ENCODE measurements at regions not wholly inside any gene's neighbourhood (a gene's known extent, or its start where the extent isn't known, plus 50 kb on each side); places are given as distances from the start of the nearest gene placed in this dataset.
"Not testable (repeated sequence)": the region's sequence is repeated elsewhere in the genome, so short reads cannot be mapped to it uniquely, and the experiment has no call there.

GRCh38 chr12:19764408-19764807 is 325.1 kb downstream of the AEBP2 start:
- POLR2A ChIA-PET (ENCODE audit: partially characterized antibody) = no interaction called here
- no peaks in the 10 kb centered on the region for H3K36me3 Mint-ChIP-seq
- no peak overlapping the region for H3K27ac Mint-ChIP-seq
- H3K27me3 Mint-ChIP-seq = peaks cover 0 to 3% of the 10 kb centered on the region in 2 donors
- CTCF ChIA-PET (ENCODE audit: partially characterized antibody) = no interaction called here
- H3K9me3 ChIP-seq (ENCODE audit: control insufficient read depth in 1 of 2, low read length in 2 of 2) = no peaks in the 10 kb centered on the region
- no peaks in the 10 kb centered on the region for H3K4me1 ChIP-seq (ENCODE audit: insufficient read depth, low read length)
- no peak overlapping the region for H3K27ac ChIP-seq (ENCODE audit: low read depth, low read length)
- no peak overlapping the region for H3K4me3 Mint-ChIP-seq
- H3K36me3 ChIP-seq (ENCODE audit: insufficient read depth, low read length) = no peaks in the 10 kb centered on the region
- H3K9me3 Mint-ChIP-seq = peaks cover 0 to 11% (median 0%) of the 10 kb centered on the region in 8 donors
- no peaks in the 10 kb centered on the region for H3K4me1 Mint-ChIP-seq
- DNase-seq = no peak
- H3K4me3 ChIP-seq (ENCODE audit: low read length in 2 of 2) = no peak overlapping the region
- intact Hi-C loops (cut with micrococcal nuclease) = no loop called here
- no peaks in the 10 kb centered on the region for H3K27me3 ChIP-seq (ENCODE audit: insufficient read depth, low read length)

- Histone ChIP-seq H3K27me3 (ENCODE audit: insufficient read depth, low read length) (no peaks in the 10 kb centered on the region), H3K27ac (ENCODE audit: low read depth, low read length) (no peak overlapping the region), H3K36me3 (ENCODE audit: insufficient read depth, low read length) (no peaks in the 10 kb centered on the region), H3K4me1 (ENCODE audit: insufficient read depth, low read length) (no peaks in the 10 kb centered on the region), H3K9me3 (ENCODE audit: control insufficient read depth in 1 of 2, low read length in 2 of 2) (no peaks in the 10 kb centered on the region), H3K4me3 (ENCODE audit: low read length in 2 of 2) (no peak overlapping the region)
- POLR2A ChIA-PET (ENCODE audit: partially characterized antibody) = no interaction called here
- DNase-seq = no peak
- no peaks in the 10 kb centered on the region for H3K27me3 Mint-ChIP-seq
- H3K27ac Mint-ChIP-seq = no peak overlapping the region
- CTCF ChIA-PET (ENCODE audit: partially characterized antibody) = no interaction called here
- H3K4me1 Mint-ChIP-seq = no peaks in the 10 kb centered on the region
- H3K4me3 Mint-ChIP-seq = no peak overlapping the region
- peaks cover 0 to 5% (median 1%) of the 10 kb centered on the region in 8 donors for H3K9me3 Mint-ChIP-seq
- intact Hi-C loops (cut with micrococcal nuclease) = no loop called here
- no peaks in the 10 kb centered on the region for H3K36me3 Mint-ChIP-seq
Observed at GRCh38 chr12:19771858-19772257, 332.6 kb downstream of the AEBP2 start.

- Histone ChIP-seq H3K27me3 (ENCODE audit: insufficient read depth, low read length) (no peaks in the 10 kb centered on the region), H3K9me3 (ENCODE audit: control insufficient read depth in 1 of 2, low read length in 2 of 2) (no peaks in the 10 kb centered on the region), H3K4me1 (ENCODE audit: insufficient read depth, low read length) (no peaks in the 10 kb centered on the region), H3K4me3 (ENCODE audit: low read length in 2 of 2) (no peak overlapping the region), H3K36me3 (ENCODE audit: insufficient read depth, low read length) (no peaks in the 10 kb centered on the region), H3K27ac (ENCODE audit: low read depth, low read length) (no peak overlapping the region)
- Mint-ChIP-seq H3K27me3 (no peaks in the 10 kb centered on the region), H3K36me3 (no peaks in the 10 kb centered on the region), H3K4me3 (no peak overlapping the region), H3K27ac (no peak overlapping the region), H3K4me1 (no peaks in the 10 kb centered on the region), H3K9me3 (peaks cover 0 to 5% (median 1%) of the 10 kb centered on the region in 8 donors)
- POLR2A ChIA-PET (ENCODE audit: partially characterized antibody) = no interaction called here
- no peak for DNase-seq
- CTCF ChIA-PET (ENCODE audit: partially characterized antibody) = no interaction called here
- intact Hi-C loops (cut with micrococcal nuclease) = no loop called here
Observed at GRCh38 chr12:19772776-19773175, 333.5 kb downstream of the AEBP2 start.

- no peak for DNase-seq
- Mint-ChIP-seq H3K36me3 (no peaks in the 10 kb centered on the region), H3K27me3 (no peaks in the 10 kb centered on the region), H3K9me3 (peaks cover 0 to 6% (median 1%) of the 10 kb centered on the region in 8 donors), H3K4me3 (no peak overlapping the region), H3K27ac (no peak overlapping the region), H3K4me1 (no peaks in the 10 kb centered on the region)
- Histone ChIP-seq H3K4me3 (ENCODE audit: low read length in 2 of 2) (no peak overlapping the region), H3K27me3 (ENCODE audit: insufficient read depth, low read length) (no peaks in the 10 kb centered on the region), H3K4me1 (ENCODE audit: insufficient read depth, low read length) (no peaks in the 10 kb centered on the region), H3K9me3 (ENCODE audit: control insufficient read depth in 1 of 2, low read length in 2 of 2) (no peaks in the 10 kb centered on the region), H3K27ac (ENCODE audit: low read depth, low read length) (no peak overlapping the region), H3K36me3 (ENCODE audit: insufficient read depth, low read length) (no peaks in the 10 kb centered on the region)
- intact Hi-C loops (cut with micrococcal nuclease) = no loop called here
- POLR2A ChIA-PET (ENCODE audit: partially characterized antibody) = no interaction called here
- CTCF ChIA-PET (ENCODE audit: partially characterized antibody) = no interaction called here
Observed at GRCh38 chr12:19775241-19775640, 335.9 kb downstream of the AEBP2 start.

GRCh38 chr12:19775976-19776375 is 336.7 kb downstream of the AEBP2 start:
- H3K27me3 ChIP-seq (ENCODE audit: insufficient read depth, low read length); CTCF ChIA-PET (ENCODE audit: partially characterized antibody); H3K36me3 ChIP-seq (ENCODE audit: insufficient read depth, low read length); intact Hi-C loops (cut with micrococcal nuclease); H3K4me3 Mint-ChIP-seq; H3K36me3 Mint-ChIP-seq; H3K4me1 ChIP-seq (ENCODE audit: insufficient read depth, low read length); DNase-seq; H3K9me3 Mint-ChIP-seq; H3K9me3 ChIP-seq (ENCODE audit: control insufficient read depth in 1 of 2, low read length in 2 of 2); POLR2A ChIA-PET (ENCODE audit: partially characterized antibody); H3K4me3 ChIP-seq (ENCODE audit: low read length in 2 of 2); H3K27ac Mint-ChIP-seq; H3K27me3 Mint-ChIP-seq; H3K27ac ChIP-seq (ENCODE audit: low read depth, low read length); H3K4me1 Mint-ChIP-seq: not testable (repeated sequence)

GRCh38 chr12:19778172-19778571 is 338.9 kb downstream of the AEBP2 start:
- POLR2A ChIA-PET (ENCODE audit: partially characterized antibody) = no interaction called here
- intact Hi-C loops (cut with micrococcal nuclease) = no loop called here
- Mint-ChIP-seq H3K4me1 (no peaks in the 10 kb centered on the region), H3K4me3 (no peak overlapping the region), H3K27ac (no peak overlapping the region), H3K36me3 (no peaks in the 10 kb centered on the region), H3K27me3 (peaks cover 0 to 4% of the 10 kb centered on the region in 2 donors), H3K9me3 (peaks cover 0 to 8% (median 1%) of the 10 kb centered on the region in 8 donors)
- Histone ChIP-seq H3K4me3 (ENCODE audit: low read length in 2 of 2) (no peak overlapping the region), H3K27ac (ENCODE audit: low read depth, low read length) (no peak overlapping the region), H3K36me3 (ENCODE audit: insufficient read depth, low read length) (no peaks in the 10 kb centered on the region), H3K4me1 (ENCODE audit: insufficient read depth, low read length) (no peaks in the 10 kb centered on the region), H3K9me3 (ENCODE audit: control insufficient read depth in 1 of 2, low read length in 2 of 2) (no peaks in the 10 kb centered on the region), H3K27me3 (ENCODE audit: insufficient read depth, low read length) (no peaks in the 10 kb centered on the region)
- DNase-seq = no peak
- CTCF ChIA-PET (ENCODE audit: partially characterized antibody) = no interaction called here

- no peak overlapping the region for H3K27ac ChIP-seq (ENCODE audit: low read depth, low read length)
- H3K36me3 Mint-ChIP-seq = no peaks in the 10 kb centered on the region
- CTCF ChIA-PET (ENCODE audit: partially characterized antibody) = no interaction called here
- no peak overlapping the region for H3K4me3 ChIP-seq (ENCODE audit: low read length in 2 of 2)
- no peak overlapping the region for H3K27ac Mint-ChIP-seq
- no peak overlapping the region for H3K4me3 Mint-ChIP-seq
- intact Hi-C loops (cut with micrococcal nuclease) = no loop called here
- no peak for DNase-seq
- H3K27me3 ChIP-seq (ENCODE audit: insufficient read depth, low read length) = no peaks in the 10 kb centered on the region
- peaks cover 0 to 9% (median 1%) of the 10 kb centered on the region in 8 donors for H3K9me3 Mint-ChIP-seq
- peaks cover 0 to 6% of the 10 kb centered on the region in 2 donors for H3K27me3 Mint-ChIP-seq
- H3K4me1 ChIP-seq (ENCODE audit: insufficient read depth, low read length) = no peaks in the 10 kb centered on the region
- H3K4me1 Mint-ChIP-seq = no peaks in the 10 kb centered on the region
- POLR2A ChIA-PET (ENCODE audit: partially characterized antibody) = no interaction called here
- no peaks in the 10 kb centered on the region for H3K9me3 ChIP-seq (ENCODE audit: control insufficient read depth in 1 of 2, low read length in 2 of 2)
- H3K36me3 ChIP-seq (ENCODE audit: insufficient read depth, low read length) = no peaks in the 10 kb centered on the region
Observed at GRCh38 chr12:19778797-19779196, 339.5 kb downstream of the AEBP2 start.

- Mint-ChIP-seq H3K27ac (no peak overlapping the region), H3K36me3 (no peaks in the 10 kb centered on the region), H3K9me3 (peaks cover 0 to 6% (median 1%) of the 10 kb centered on the region in 8 donors), H3K4me1 (no peaks in the 10 kb centered on the region), H3K27me3 (peaks cover 1 to 6% of the 10 kb centered on the region in 2 donors), H3K4me3 (no peak overlapping the region)
- Histone ChIP-seq H3K9me3 (ENCODE audit: control insufficient read depth in 1 of 2, low read length in 2 of 2) (no peaks in the 10 kb centered on the region), H3K27ac (ENCODE audit: low read depth, low read length) (no peak overlapping the region), H3K4me1 (ENCODE audit: insufficient read depth, low read length) (no peaks in the 10 kb centered on the region), H3K4me3 (ENCODE audit: low read length in 2 of 2) (no peak overlapping the region), H3K36me3 (ENCODE audit: insufficient read depth, low read length) (no peaks in the 10 kb centered on the region), H3K27me3 (ENCODE audit: insufficient read depth, low read length) (no peaks in the 10 kb centered on the region)
- no peak for DNase-seq
- intact Hi-C loops (cut with micrococcal nuclease) = no loop called here
- ChIA-PET CTCF (ENCODE audit: partially characterized antibody) (no interaction called here), POLR2A (ENCODE audit: partially characterized antibody) (no interaction called here)
Observed at GRCh38 chr12:19779395-19780056, 340.2 kb downstream of the AEBP2 start.

Measured in CD4-positive, alpha-beta memory T cell (primary cell).